GM18907 (cell line): ENCODE measurements at regions not wholly inside any gene's neighbourhood (a gene's known extent, or its start where the extent isn't known, plus 50 kb on each side); places are given as distances from the start of the nearest gene placed in this dataset.

ENCODE experiments used
- ATAC-seq: cut with Tn5 transposase; IDR thresholded peaks from one replicate; pipeline ENCODE4 v1.9.1; 2021; ENCODE audit warnings: mild to moderate bottlenecking, moderate library complexity; ENCODE audit not compliant: unreplicated experiment

GRCh38 chr7:148472406-148472805, 118.2 kb upstream of the C7orf33 start:
- ATAC-seq: no peak

GRCh38 chr7:148473703-148474480, 116.7 kb upstream of the C7orf33 start:
- no peak for ATAC-seq

DNA sequence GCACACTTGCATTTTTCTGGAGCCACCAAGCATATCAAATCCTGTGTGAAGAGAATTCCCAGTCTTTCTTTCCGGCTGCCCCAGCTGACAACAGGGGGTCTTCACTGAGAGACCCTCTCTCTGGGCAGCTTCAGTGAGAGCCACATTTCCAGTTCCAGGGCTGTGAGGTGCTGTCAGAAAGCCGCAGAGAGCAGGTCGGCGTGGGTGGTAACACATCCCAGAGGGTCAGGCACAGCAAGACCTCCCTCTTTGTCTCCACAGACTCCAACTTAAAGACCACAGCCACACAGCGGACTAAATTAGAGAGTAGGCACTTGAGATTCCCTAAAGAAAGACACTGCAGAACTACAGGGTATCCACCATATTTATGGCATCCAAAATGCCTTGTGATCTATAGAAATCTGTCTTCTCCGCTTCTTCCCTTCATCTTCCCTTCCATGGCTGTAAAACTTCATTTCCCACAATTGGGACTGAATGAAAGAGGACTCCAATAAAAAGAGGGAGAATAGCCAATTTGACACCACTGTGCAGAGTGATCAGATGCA, 116.0 kb upstream of the C7orf33 start:
- ATAC-seq: no peak

GRCh38 chr7:148478551-148478950, 112.0 kb upstream of the C7orf33 start:
- no peak for ATAC-seq

DNA sequence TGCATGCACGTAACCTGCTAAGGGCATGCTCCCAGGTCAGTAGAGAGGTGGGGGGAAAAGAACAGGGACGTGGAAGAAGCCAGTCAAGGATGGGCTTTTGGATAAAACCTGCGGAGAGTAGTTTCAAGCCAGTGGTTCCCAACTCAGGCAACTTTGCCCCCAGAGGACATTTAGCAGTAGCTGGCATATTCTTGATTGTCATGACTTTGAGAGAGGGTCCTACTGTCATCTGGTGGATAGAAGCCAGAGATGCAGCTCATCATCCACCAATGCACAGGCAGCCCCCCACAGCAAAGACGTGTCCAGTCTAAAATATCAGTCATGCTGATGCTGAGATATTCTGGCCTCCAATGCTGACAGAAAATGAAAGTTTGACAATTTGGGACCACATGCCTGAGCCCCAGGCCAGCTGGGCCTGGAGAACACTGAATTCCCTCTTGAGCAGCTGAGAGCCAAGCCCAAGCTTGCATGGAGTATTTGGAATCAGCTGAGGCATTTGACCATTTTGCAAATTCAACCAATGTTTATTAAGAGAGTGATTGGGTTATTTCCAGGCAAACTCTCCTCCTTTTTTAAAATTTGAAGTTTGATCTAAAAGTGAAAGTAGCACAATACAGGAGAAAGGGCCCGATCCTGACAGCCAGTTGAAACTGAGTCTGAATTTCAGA, 110.0 kb upstream of the C7orf33 start:
- no peak for ATAC-seq

DNA sequence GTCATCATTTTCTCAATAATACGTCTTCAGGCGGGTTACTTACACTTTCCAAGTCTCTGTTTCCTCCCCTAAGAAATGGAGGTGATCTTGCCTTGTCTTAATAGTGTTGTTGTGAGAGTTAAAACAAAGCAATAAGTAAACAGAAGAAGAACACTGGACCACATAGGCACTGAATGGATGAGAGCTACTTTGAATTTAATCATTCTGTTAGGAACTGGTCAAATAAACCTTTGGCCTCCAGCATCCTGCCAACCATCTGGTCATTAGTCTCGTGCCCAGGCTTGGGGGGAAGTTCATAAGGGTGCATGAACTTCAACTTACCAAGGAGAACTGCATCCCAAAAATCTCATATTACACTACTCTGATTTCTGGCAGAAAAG, 109.4 kb upstream of the C7orf33 start:
- ATAC-seq: no peak

- no peak for ATAC-seq
Measured at GRCh38 chr7:148481971-148482626, 108.5 kb upstream of the C7orf33 start.

DNA sequence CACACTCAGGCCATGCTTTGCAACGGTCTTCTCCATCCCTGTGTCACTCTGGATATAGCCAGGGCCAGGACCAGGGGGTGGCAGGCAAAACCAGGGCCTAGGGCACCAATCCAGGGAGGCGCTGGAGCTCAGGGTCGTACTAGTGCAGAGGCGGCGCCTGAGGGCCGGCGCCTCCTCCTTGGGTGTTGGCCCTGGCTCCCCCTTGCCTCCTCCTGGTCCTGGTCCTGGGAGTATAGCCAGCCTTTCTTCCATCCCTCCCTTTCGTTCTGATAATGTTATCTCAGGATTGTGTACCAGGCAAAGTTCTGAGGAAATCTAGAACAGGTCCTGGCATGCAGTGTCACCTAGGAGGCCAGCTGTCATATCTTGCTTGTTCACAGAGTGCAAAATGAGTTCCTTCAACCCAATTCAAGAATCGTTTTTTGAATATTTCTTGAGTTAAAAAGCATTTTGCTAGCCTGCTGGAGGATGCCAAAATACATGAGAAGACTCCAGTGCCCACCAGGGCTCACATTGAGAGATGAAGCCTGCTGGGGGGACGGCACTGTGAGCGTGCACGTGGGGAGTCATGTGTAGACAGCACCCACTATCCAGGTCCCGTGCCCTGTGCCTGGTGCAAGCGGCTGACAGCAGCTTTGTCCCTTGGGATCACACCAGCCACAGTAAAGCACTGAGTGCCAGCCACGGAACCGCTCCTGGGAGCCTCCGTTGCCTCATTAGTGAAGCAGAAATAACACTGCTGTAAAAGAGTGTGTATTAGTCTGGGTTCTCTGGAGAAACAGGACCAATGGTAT, 106.9 kb upstream of the C7orf33 start:
- no peak for ATAC-seq

DNA sequence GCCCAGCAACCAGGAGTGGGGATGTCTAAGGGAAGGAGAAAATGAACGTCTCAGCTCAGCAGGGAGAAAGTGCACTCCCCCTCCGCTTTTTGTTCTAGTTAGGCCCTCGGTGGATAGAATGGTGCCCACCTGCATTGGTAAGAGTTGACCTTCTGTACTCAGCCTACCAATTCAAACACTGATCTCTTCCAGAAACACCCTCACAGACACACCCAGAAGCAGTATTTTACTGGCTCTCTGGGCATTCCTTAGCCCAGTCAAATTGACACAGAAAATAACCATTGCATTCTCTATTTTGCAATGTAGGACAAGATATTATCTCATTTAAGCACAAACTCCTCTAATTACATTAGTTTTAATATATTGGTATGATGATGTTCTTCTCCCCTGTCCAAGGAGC, 106.1 kb upstream of the C7orf33 start:
- no peak for ATAC-seq

DNA sequence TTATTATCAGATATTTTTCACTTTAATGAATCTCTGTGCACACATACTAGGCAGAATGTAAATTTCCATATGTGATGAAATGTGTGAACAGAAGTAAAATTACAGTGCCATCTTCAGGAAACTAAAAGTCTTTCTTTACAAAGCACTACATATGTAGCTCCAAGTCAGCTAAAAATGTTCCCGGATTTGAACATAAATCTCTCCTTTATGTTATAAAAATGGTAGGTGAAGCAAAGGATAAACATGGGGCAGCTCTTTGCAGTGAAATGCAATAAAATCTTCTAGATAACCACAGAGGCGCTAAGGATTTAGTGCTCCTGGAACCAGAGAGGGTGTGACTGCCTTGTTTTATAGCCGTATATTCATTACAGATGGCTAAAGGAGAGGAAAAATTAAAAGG, 104.9 kb upstream of the C7orf33 start:
- no peak for ATAC-seq

GRCh38 chr7:148486937-148487336, 103.6 kb upstream of the C7orf33 start:
- no peak for ATAC-seq

GRCh38 chr7:148487912-148488311, 102.7 kb upstream of the C7orf33 start:
- no peak for ATAC-seq

- no peak for ATAC-seq
Measured at GRCh38 chr7:148489678-148490077, 100.9 kb upstream of the C7orf33 start.

GRCh38 chr7:148492157-148492860, 98.3 kb upstream of the C7orf33 start:
- ATAC-seq: no peak

- no peak for ATAC-seq
Measured at GRCh38 chr7:148495605-148496004, 95.0 kb upstream of the C7orf33 start.

GRCh38 chr7:148500978-148501377, 89.6 kb upstream of the C7orf33 start:
- ATAC-seq: no peak

GRCh38 chr7:148503900-148504487, 86.6 kb upstream of the C7orf33 start:
- no peak for ATAC-seq

- no peak for ATAC-seq
Measured at GRCh38 chr7:148505645-148506375, 84.8 kb upstream of the C7orf33 start.

- ATAC-seq: peak; percentile 99
Measured at GRCh38 chr7:148507064-148507573, 83.4 kb upstream of the C7orf33 start.
